KG1 (cell line): ENCODE measurements at regions not wholly inside any gene's neighbourhood (a gene's known extent, or its start where the extent isn't known, plus 50 kb on each side); places are given as distances from the start of the nearest gene placed in this dataset.

Experiments
- DNase-seq: peaks from one replicate; lab custom pipeline; 2025; lab: John Stamatoyannopoulos, UW

GRCh38 chr19:31501427-31502195 lies 152.4 kb upstream of the TSHZ3 start:
- DNase-seq: no peak

GRCh38 chr19:31502536-31503170 lies 153.4 kb upstream of the TSHZ3 start:
- DNase-seq: no peak

DNA sequence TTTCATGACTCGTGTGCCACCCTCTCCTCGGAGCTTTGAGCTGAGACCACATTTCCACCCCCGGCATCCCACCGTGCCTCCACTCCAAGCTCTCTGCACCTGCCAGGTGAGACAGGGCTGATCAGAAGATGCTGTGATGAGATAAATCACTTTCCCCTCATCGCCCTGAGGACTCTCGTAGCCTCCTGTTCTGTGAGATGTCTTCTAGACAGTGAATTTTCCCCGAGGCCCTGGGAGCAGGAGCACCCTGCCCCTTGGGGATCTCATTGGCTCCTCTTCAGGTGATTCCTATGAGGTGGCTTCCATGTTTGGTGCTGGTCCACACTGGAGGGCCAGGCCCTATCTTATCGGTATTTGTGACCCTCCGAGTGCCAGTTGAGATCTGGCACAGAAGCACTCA lies 154.0 kb upstream of the TSHZ3 start:
- no peak for DNase-seq

DNA sequence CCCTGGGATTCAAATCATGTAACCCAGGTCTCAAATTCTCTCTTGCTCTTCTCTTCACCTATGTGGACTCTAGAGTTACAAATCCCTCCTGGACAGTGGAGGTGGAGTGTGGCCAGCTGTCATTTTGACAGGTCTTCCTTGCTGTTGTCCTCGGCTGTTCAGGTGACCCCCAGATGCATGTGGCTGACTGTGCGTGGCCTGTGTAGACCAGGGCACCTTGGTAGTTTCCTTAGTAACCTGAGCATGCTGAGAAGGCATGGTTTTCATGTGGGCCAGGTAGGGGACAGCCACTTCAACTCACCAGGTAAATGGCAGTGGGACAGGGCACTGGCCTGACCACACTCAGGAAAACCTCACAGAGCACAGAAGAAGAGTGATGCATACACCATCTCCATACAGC lies 155.0 kb upstream of the TSHZ3 start:
- DNase-seq: no peak

DNA sequence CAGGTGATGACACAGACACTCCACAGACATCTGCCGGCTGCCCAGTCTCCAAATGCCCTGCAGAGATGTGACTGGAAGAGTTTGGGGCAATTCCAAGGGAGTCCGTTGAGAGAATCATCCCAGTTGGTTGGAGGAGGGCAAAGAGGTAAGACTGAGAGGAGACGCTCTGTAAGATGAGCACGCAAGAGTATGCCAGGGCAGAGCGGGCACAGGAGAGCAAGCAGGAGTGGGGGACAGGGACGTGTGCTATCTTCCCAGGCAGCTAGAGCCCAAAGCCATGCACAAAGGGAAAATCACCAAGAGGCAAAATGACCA lies 156.3 kb upstream of the TSHZ3 start:
- DNase-seq: no peak

DNA sequence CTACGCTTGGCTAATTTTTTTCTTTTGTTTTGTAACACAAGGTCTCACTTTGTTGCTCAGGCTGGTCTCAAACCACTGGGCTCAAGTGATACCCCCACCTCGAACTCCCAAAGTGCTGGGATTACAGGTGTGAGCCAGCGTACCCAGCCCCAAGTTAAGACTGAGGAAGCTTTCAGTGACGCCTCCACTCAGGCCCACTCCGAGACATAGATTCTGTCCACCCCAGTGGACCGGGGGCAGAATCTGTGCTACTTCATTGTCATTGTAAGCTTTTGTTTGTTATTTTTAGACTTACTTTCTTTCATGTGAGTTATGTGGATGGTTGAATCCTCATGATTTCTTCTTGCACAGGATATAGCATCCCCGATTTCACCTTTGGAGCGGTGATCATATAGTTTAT lies 156.9 kb upstream of the TSHZ3 start:
- DNase-seq: no peak

DNA sequence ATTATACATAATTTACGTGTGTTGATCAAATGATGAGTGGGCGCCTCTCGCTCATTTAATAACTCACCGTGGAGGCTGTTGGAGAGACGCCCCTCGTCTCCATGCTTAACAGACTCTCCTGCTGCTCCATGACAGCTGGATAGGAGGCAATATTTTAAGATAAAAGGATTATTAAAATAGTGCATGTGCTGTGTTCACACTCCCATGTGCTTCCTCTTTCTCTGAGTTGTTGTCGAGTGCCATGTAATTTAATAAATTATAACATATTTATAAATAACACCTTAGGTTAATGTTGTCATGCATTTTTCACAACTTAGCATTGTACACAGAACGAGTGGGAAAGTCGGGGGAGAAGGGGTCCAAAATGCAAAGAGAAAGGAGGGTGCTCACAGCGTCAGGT lies 161.4 kb upstream of the TSHZ3 start:
- DNase-seq: no peak

GRCh38 chr19:31511098-31511497 lies 161.9 kb upstream of the TSHZ3 start:
- no peak for DNase-seq

DNA sequence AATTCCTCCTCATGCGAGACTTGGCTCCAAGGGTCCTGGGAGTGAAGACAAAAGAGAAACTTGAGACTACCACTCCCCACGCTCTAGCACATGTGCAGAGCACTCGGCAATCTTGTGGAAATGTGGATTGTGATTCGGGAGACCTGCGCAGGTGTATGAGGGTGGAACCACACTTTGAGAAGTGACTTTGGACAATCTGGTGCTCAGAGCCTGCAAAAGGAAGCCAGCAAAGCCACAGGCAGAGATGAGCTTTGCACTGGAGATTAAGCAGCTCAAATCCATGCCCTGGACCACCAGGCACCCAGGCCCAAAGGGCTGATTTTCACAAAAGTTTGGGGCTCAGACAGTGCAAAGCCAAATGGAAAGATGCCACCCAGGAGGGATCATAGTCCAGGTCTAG lies 162.5 kb upstream of the TSHZ3 start:
- no peak for DNase-seq

DNA sequence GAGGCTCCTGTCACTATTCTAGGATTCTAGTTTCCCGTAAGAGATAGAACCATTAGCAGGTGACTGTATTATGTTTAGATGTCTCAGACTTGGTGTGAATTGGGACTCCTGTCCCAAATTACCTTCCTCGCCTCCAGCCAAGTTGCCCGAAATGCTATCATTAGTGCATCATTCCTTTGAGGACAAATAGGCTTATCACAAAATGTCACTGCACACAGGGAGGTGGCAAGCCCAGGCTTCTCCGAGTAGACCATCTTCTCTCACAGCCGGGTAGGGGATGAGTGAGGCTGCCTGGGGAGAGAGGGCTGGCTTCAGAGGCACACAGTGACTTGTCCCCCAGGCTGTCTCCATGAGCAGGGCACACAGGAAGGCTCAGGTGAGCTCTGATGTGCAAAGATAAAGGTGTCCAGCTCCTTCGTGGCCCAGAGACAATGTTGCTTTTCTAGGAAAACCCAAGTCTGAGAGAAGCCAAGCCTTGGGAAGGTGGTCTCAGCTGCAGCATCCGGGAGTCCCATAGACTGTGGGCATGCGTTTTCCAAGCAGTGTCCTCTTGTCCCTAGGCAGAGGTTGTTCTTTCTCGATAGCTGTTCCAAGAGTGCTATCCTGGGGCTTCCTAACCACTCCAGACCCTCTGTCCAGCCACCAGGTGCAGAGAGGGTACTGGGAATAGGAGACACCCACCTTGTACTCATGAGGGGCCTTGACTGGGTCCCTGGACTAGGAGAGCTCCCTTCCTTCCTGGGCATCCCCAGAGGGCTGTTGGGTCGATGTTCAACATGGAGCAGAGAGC lies 163.1 kb upstream of the TSHZ3 start:
- DNase-seq: no peak

GRCh38 chr19:31513841-31514240 lies 164.6 kb upstream of the TSHZ3 start:
- no peak for DNase-seq

DNA sequence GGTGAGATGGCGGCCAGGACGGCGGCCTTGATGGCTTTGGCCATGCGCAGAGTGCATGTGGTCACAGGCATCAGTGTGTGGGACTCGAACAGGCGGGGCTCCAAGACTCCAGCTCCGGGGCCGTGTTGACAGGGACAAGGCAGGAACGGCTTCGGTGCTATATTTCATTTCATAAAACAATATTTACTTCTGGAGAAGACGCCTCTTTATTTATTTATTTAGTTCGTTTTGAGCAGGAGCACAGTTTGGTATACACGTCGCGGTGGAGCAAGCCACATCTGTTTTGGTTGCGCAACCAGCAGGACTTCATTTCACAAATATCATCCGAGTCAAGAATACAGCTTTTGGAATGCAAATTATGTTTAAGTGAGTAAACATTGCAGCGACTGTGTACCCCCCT lies 166.7 kb upstream of the TSHZ3 start:
- no peak for DNase-seq

- no peak for DNase-seq
These were observed 167.5 kb upstream of the TSHZ3 start for GRCh38 chr19:31516756-31517155.

GRCh38 chr19:31517224-31518180 lies 168.3 kb upstream of the TSHZ3 start:
- no peak for DNase-seq

GRCh38 chr19:31518216-31519020 lies 169.2 kb upstream of the TSHZ3 start:
- DNase-seq: no peak

DNA sequence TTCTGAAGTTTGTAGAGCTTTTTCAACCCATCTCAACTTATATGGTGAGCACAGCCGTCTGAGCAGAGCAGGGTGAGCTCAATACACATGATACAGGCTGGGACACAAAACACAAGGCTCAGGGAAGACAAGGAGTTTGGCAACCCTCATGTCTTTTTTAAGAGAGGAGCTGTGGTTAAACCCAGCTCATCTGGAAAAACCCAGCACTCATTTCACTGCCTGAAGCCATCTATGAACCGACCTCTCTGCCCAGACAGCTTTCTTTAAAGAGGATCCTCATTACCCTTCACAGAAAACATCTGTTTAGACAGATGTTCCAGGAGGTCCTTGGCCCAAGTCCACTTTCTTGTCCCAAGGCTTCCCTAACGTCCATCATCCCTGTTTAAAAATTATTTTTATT lies 170.0 kb upstream of the TSHZ3 start:
- no peak for DNase-seq

DNA sequence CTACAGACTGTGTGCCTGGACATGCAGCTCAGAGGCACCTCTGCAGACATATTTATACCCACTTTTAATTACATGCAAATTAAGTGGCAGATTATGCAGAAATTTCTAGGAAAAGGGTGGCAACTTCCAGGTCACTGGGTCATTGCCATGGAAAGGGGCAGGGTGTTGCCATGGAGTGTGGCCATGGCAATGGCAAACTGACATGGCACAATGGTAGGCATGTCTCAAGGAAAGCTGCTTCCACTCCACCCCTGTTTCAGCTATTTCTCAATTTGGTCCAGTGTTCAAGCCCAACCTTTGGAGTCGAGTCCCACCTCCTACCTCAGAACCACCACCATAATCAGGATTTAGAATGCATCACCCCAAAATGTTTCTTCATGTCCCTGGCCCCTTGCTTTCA lies 170.7 kb upstream of the TSHZ3 start:
- DNase-seq: no peak

DNA sequence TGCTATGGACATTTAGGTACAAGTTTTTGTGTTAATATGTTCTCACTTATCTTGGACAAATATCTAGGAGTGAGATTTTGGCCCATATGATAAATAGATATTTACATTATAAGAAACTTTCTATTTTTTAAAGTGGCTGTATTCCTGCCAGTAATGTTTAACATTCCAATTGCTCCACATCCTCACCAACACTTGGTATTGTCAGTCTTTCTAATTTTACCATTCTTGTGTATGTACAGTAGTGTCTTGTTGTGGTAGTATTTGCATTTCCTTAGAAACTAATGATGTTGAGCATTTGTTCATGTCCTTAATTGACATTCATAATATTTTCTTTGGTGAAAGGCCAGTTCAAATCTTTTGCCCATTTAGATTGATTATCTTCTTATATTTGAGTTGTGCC lies 171.4 kb upstream of the TSHZ3 start:
- DNase-seq: no peak

- no peak for DNase-seq
These were observed 176.4 kb upstream of the TSHZ3 start for GRCh38 chr19:31525610-31526147.

DNA sequence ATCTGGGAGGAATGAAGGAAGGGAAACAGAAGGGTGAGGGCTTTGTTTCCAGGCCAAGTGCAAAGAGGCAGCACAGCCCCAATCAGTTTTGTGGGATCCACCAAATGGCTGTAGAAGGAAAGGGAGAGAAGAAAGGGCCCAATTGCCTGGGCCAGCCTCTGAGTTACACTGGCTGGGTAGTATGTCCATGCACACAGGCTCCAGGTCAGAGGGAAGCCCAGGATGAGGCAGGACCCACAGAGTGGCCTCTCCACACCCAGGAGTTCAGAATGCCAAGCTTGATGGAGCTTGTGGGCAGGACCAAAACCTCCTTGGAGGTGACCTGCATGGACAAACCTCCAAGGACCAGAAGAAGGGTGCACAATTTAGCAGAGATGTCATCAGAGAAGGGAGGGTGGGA lies 178.2 kb upstream of the TSHZ3 start:
- no peak for DNase-seq

DNA sequence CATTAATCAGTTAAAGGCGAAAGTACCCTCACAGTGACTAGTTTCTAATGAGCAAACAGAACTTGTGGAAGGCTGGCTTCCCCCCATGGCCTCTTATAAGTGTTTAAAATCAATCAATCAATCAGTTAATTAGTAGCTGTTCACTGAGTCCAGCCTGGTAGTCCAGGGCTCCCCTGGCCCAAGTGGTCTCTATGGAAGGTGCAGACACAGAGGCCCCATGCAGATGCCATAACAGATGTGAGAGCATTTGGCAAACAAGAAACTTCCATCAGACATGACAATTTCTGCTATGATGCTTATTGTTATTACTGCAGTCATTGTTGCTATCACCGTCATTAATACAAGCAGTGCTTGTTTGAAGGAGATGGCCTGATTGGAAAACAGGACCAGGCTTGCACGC lies 179.0 kb upstream of the TSHZ3 start:
- no peak for DNase-seq
